IMR-90 (cell line): ENCODE measurements at regions not wholly inside any gene's neighbourhood (a gene's known extent, or its start where the extent isn't known, plus 50 kb on each side); places are given as distances from the start of the nearest gene placed in this dataset.
A peak's percentile ranks its signal among the peaks of the same experiment; 100 is the strongest.

ENCODE experiments used
- ATAC-seq: fragments of 200-7000 bp; cut with Tn5 transposase; 2 replicates; pipeline ENCODE4 v1.9.1; 2020; ENCODE audit warnings: low read depth, mild to moderate bottlenecking, moderate library complexity
- BruUV-seq: library from RNA; stranded (reverse); fragments of 400-500 nt; replicated peaks from 2 replicates; lab custom pipeline; 2021; lab: Mats Ljungman, UMichigan
- CTCF ChIA-PET: fragments of 300-600 bp; formaldehyde crosslinking; extraction: SDS; loops from one replicate; lab custom pipeline; 2021; ENCODE audit warnings: antibody characterized with exemption; lab: Yijun Ruan, JAX
- POLR2A ChIA-PET: fragments of 300-600 bp; sonication (Branson Sonifier 250); formaldehyde crosslinking; loops from one replicate; lab custom pipeline; 2022; ENCODE audit warnings: antibody characterized with exemption; ENCODE audit not compliant: unreplicated experiment; lab: Charles Lee
- DNase-seq: peaks from one replicate; pipeline ENCODE4 v3.0.0; 2013
- H2AFZ ChIP-seq: replicated peaks from 2 replicates; pipeline ENCODE3; 2013; ENCODE audit warnings: low read length, mild to moderate bottlenecking; ENCODE audit not compliant: poor library complexity
- H2AK5ac ChIP-seq: 2 replicates; pipeline ENCODE4 v1.6.1; 2013; ENCODE audit warnings: low read depth, low read length, inconsistent platforms
- H2AK9ac ChIP-seq: replicated peaks from 2 replicates; pipeline ENCODE3; 2013; ENCODE audit warnings: mild to moderate bottlenecking, low read depth, low read length, moderate library complexity; ENCODE audit not compliant: poor library complexity
- H2BK120ac ChIP-seq: 2 replicates; pipeline ENCODE4 v1.6.1; 2013; ENCODE audit warnings: low read depth, low read length, inconsistent platforms
- H2BK15ac ChIP-seq: 3 replicates; pipeline ENCODE4 v1.6.1; 2013; ENCODE audit warnings: low read depth, low read length, inconsistent platforms
- H2BK20ac ChIP-seq: 2 replicates; pipeline ENCODE4 v1.6.1; 2013; ENCODE audit warnings: low read depth, mild to moderate bottlenecking, inconsistent platforms, low read length, moderate library complexity
- H2BK5ac ChIP-seq: 2 replicates; pipeline ENCODE4 v1.6.1; 2013; ENCODE audit warnings: mild to moderate bottlenecking, low read depth, low read length, inconsistent platforms; ENCODE audit not compliant: poor library complexity, severe bottlenecking
- H3K14ac ChIP-seq: replicated peaks from 2 replicates; pipeline ENCODE4 v1.6.1; 2013; ENCODE audit warnings: low read depth, low read length, inconsistent platforms
- H3K18ac ChIP-seq: 2 replicates; pipeline ENCODE4 v1.6.1; 2013; ENCODE audit warnings: low read depth, low read length, control low read depth
- H3K23ac ChIP-seq: 2 replicates; pipeline ENCODE4 v1.6.1; 2013; ENCODE audit warnings: low read depth, low read length, inconsistent platforms
- H3K27ac ChIP-seq: 2 replicates; pipeline ENCODE4 v1.5.1; 2013; ENCODE audit warnings: mild to moderate bottlenecking, control low read depth, low read length; ENCODE audit not compliant: insufficient read depth
- H3K27me3 ChIP-seq: 2 replicates; pipeline ENCODE4 v1.6.1; 2013; ENCODE audit warnings: low read length; ENCODE audit not compliant: control insufficient read depth, insufficient read depth
- H3K36me3 ChIP-seq: 2 replicates; pipeline ENCODE4 v1.6.1; 2013; ENCODE audit warnings: low read length, mixed read lengths; ENCODE audit not compliant: control insufficient read depth, insufficient read depth
- H3K4ac ChIP-seq: 2 replicates; pipeline ENCODE4 v1.6.1; 2013; ENCODE audit warnings: low read depth, low read length, inconsistent platforms
- H3K4me1 ChIP-seq: 2 replicates; pipeline ENCODE4 v1.6.1; 2013; ENCODE audit warnings: low read length, mixed read lengths; ENCODE audit not compliant: control insufficient read depth, insufficient read depth
- H3K4me2 ChIP-seq: 2 replicates; pipeline ENCODE4 v1.6.1; 2013; ENCODE audit warnings: low read depth, mild to moderate bottlenecking, control low read depth, low read length, moderate library complexity
- H3K4me3 ChIP-seq: 2 replicates; pipeline ENCODE4 v1.5.1; 2013; ENCODE audit warnings: low read depth, mild to moderate bottlenecking, control low read depth, low read length, moderate library complexity; ENCODE audit not compliant: insufficient read depth
- H3K56ac ChIP-seq: 2 replicates; pipeline ENCODE4 v1.6.1; 2013; ENCODE audit warnings: low read length, inconsistent platforms; ENCODE audit not compliant: insufficient read depth; ENCODE audit errors: extremely low read depth
- H3K79me1 ChIP-seq, 2 experiments: 2 replicates each; pipeline ENCODE4 v1.6.1; 2013; ENCODE audit warnings: low read length in 2 of 2, inconsistent platforms in 1 of 2, low read depth in 1 of 2
- H3K9ac ChIP-seq: 2 replicates; pipeline ENCODE4 v1.6.1; 2013; ENCODE audit warnings: low read depth, low read length, control low read depth
- H3K9me1 ChIP-seq: 2 replicates; pipeline ENCODE4 v1.6.1; 2013; ENCODE audit warnings: low read length, inconsistent platforms; ENCODE audit not compliant: insufficient read depth
- H3K9me3 ChIP-seq: 2 replicates; pipeline ENCODE4 v1.6.1; 2013; ENCODE audit warnings: low read length; ENCODE audit not compliant: control insufficient read depth, insufficient read depth
- H4K20me1 ChIP-seq: 2 replicates; pipeline ENCODE4 v1.6.1; 2013; ENCODE audit warnings: low read length, inconsistent platforms; ENCODE audit not compliant: insufficient read depth
- H4K5ac ChIP-seq: 2 replicates; pipeline ENCODE4 v1.6.1; 2013; ENCODE audit warnings: mild to moderate bottlenecking, low read depth, low read length, control low read depth
- H4K8ac ChIP-seq, 2 experiments: 2 replicates each; pipeline ENCODE4 v1.6.1; 2013; ENCODE audit warnings: low read depth in 2 of 2, low read length in 2 of 2, control low read depth in 1 of 2, inconsistent platforms in 1 of 2
- H4K91ac ChIP-seq: 2 replicates; pipeline ENCODE4 v1.6.1; 2013; ENCODE audit warnings: low read depth, low read length, inconsistent platforms; ENCODE audit not compliant: insufficient read depth
- BHLHE40 ChIP-seq: fragments of 150-350 bp; IDR thresholded peaks from 2 replicates; pipeline ENCODE4 v1.6.1; 2016; ENCODE audit warnings: mild to moderate bottlenecking, low read depth, low read length
- CEBPB ChIP-seq: IDR thresholded peaks from 2 replicates; pipeline ENCODE4 v1.6.1; 2012; ENCODE audit warnings: low read depth, low read length, improper control_type of control experiment
- CHD1 ChIP-seq: IDR thresholded peaks from 2 replicates; pipeline ENCODE4 v1.6.1; 2012; ENCODE audit warnings: low read depth, low read length, improper control_type of control experiment
- CTCF ChIP-seq: conservative IDR thresholded peaks from 2 replicates; pipeline ENCODE4 v1.5.1; 2012; ENCODE audit warnings: mild to moderate bottlenecking, low read depth, low read length, improper control_type of control experiment
- FOS ChIP-seq: fragments of 150-350 bp; IDR thresholded peaks from 2 replicates; pipeline ENCODE4 v1.6.1; 2016; ENCODE audit warnings: low read depth, low read length
- MAFK ChIP-seq: IDR thresholded peaks from 2 replicates; pipeline ENCODE4 v1.6.1; 2012; ENCODE audit warnings: low read depth, low read length, improper control_type of control experiment
- MAZ ChIP-seq: IDR thresholded peaks from 2 replicates; pipeline ENCODE4 v1.6.1; 2012; ENCODE audit warnings: low read depth, mild to moderate bottlenecking, low read length, improper control_type of control experiment, moderate library complexity, borderline replicate concordance
- NFE2L2 ChIP-seq: fragments of 150-350 bp; IDR thresholded peaks from 2 replicates; pipeline ENCODE4 v1.6.1; 2016; ENCODE audit warnings: low read depth, mild to moderate bottlenecking, low read length
- POLR2A ChIP-seq: IDR thresholded peaks from 2 replicates; pipeline ENCODE4 v1.6.1; 2012; ENCODE audit warnings: mild to moderate bottlenecking, low read depth, low read length
- RAD21 ChIP-seq: IDR thresholded peaks from 2 replicates; pipeline ENCODE4 v1.6.1; 2012; ENCODE audit warnings: low read length, improper control_type of control experiment
- RCOR1 ChIP-seq: IDR thresholded peaks from 2 replicates; pipeline ENCODE4 v1.6.1; 2012; ENCODE audit warnings: mild to moderate bottlenecking, low read length, improper control_type of control experiment; ENCODE audit not compliant: insufficient replicate concordance
- RFX5 ChIP-seq: IDR thresholded peaks from 2 replicates; pipeline ENCODE4 v1.8.0; 2012; ENCODE audit warnings: low read depth, mild to moderate bottlenecking, low read length, moderate library complexity
- SMC3 ChIP-seq: fragments of 150-350 bp; IDR thresholded peaks from 2 replicates; pipeline ENCODE4 v1.6.1; 2016; ENCODE audit warnings: low read depth, mild to moderate bottlenecking, antibody characterized with exemption, low read length, moderate library complexity
- USF2 ChIP-seq: fragments of 150-350 bp; IDR thresholded peaks from 2 replicates; pipeline ENCODE4 v1.6.1; 2017; ENCODE audit warnings: mild to moderate bottlenecking, antibody characterized with exemption, low read length, low read depth
- WGBS, 2 experiments: methylation state at CpG; one replicate each; pipeline versions ENCODE4 v1.1.5 to v1.1.7; 2013; ENCODE audit warnings: missing lambda C conversion rate in 2 of 2; ENCODE audit not compliant: insufficient read length in 1 of 2; ENCODE audit errors: extremely low coverage in 2 of 2; 5-methylcytosine and 5-hydroxymethylcytosine counted together
- dilution Hi-C: fragments of 300-500 bp; cut with HindIII; formaldehyde crosslinking; loops from one replicate; pipeline ENCODE4 v1.14.3; 2018; ENCODE audit warnings: low sequenced_read_pairs; ENCODE audit not compliant: unreplicated experiment
- in situ Hi-C: fragments of 300-500 bp; cut with MboI; formaldehyde crosslinking; loops from 3 replicates; pipeline ENCODE4 v1.14.3; 2019; ENCODE audit warnings: low sequenced_read_pairs, inconsistent platforms, mixed read lengths
- intact Hi-C: fragments of 100-400 bp; cut with micrococcal nuclease; formaldehyde crosslinking; loops from 2 replicates; pipeline ENCODE4 v1.10.0; 2022
- TF ChIP-seq, protein P1 (sequence below): fragments of 150-350 bp; IDR thresholded peaks from 2 replicates; pipeline ENCODE4 v1.6.1; 2016; ENCODE audit warnings: low read depth, mild to moderate bottlenecking, low read length, moderate library complexity, borderline replicate concordance

- H2BK15ac ChIP-seq, result peak overlapping the region; percentile 24; the same call in 1 of the 3 replicates
- peak overlapping the region; percentile 20; the same call in 1 of the 2 replicates for H2BK20ac ChIP-seq
- no peaks in the 10 kb centered on the region for H3K36me3 ChIP-seq
- H4K5ac ChIP-seq, result no peak overlapping the region
- H3K4me2 ChIP-seq, result no peak overlapping the region
- peaks cover 5% of the 10 kb centered on the region; the same call in 1 of the 2 replicates for H3K9me1 ChIP-seq
- H4K8ac ChIP-seq, result no peak overlapping the region
- H3K4ac ChIP-seq, result no peak overlapping the region
- no peak overlapping the region for H2AK9ac ChIP-seq
- H3K79me1 ChIP-seq, result no peaks in the 10 kb centered on the region
- no CpG with 5 or more reads among the region's 2 CpGs for WGBS, 2 experiments
- in situ Hi-C loops, result no loop called here
- no peak overlapping the region for H2BK5ac ChIP-seq
- H3K23ac ChIP-seq, result no peak overlapping the region
- H2BK120ac ChIP-seq, result no peak overlapping the region
- dilution Hi-C loops, result no loop called here
- no peak overlapping the region for H3K4me3 ChIP-seq
- no peaks in the 10 kb centered on the region for H4K20me1 ChIP-seq
- H3K27me3 ChIP-seq, result no peaks in the 10 kb centered on the region
- POLR2A ChIA-PET, result no interaction called here
- 0 out of 2 replicates have a peak overlapping the region, but pooled peaks have one; percentile 21 for H3K14ac ChIP-seq
- H3K27ac ChIP-seq, result no peak overlapping the region
- H2AK5ac ChIP-seq, result peak overlapping the region; percentile 80; the same call in 1 of the 2 replicates
- H2AFZ ChIP-seq, result no peak overlapping the region
- peaks cover 5% of the 10 kb centered on the region for H3K4me1 ChIP-seq
- H3K9ac ChIP-seq, result no peak overlapping the region
- BruUV-seq, result no TSS peak
- intact Hi-C loops, result loop anchor here (5.0 kb wide), 1 partner anchor 82 kb away; no protein-coding TSS in a partner anchor
- TF ChIP-seq RCOR1, result no peak
- no peak for TF ChIP-seq MAFK
- no peak for TF ChIP-seq RAD21
- TF ChIP-seq CEBPB, result no peak
- no peak for TF ChIP-seq FOS
- no peak for TF ChIP-seq NFE2L2
- TF ChIP-seq RFX5, result no peak
- TF ChIP-seq BHLHE40, result no peak
- no peak for TF ChIP-seq POLR2A
- TF ChIP-seq, protein P1, sequence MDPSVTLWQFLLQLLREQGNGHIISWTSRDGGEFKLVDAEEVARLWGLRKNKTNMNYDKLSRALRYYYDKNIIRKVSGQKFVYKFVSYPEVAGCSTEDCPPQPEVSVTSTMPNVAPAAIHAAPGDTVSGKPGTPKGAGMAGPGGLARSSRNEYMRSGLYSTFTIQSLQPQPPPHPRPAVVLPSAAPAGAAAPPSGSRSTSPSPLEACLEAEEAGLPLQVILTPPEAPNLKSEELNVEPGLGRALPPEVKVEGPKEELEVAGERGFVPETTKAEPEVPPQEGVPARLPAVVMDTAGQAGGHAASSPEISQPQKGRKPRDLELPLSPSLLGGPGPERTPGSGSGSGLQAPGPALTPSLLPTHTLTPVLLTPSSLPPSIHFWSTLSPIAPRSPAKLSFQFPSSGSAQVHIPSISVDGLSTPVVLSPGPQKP, result no peak
- no peak for TF ChIP-seq CHD1
- TF ChIP-seq SMC3, result no peak
- no peak for TF ChIP-seq CTCF
- TF ChIP-seq USF2, result no peak
- no peak for TF ChIP-seq MAZ
- H3K56ac ChIP-seq, result no peak overlapping the region
- ATAC-seq, result no peak
- no peak overlapping the region; the same call in 1 of the 2 replicates for H3K18ac ChIP-seq
- no peak for DNase-seq
- no peak overlapping the region for H4K91ac ChIP-seq
- H3K9me3 ChIP-seq, result no peaks in the 10 kb centered on the region
- CTCF ChIA-PET, result no interaction called here
These were observed 96.0 kb upstream of the TRIB2 start for GRCh38 chr2:12620759-12621158.
